22Rv1 (cell line): ENCODE measurements at regions not wholly inside any gene's neighbourhood (a gene's known extent, or its start where the extent isn't known, plus 50 kb on each side); places are given as distances from the start of the nearest gene placed in this dataset.

ENCODE experiments used
- CTCF ChIP-seq: fragments of 450-650 bp; IDR thresholded peaks from 2 replicates; pipeline ENCODE4 v1.5.1; 2017; ENCODE audit warnings: mild to moderate bottlenecking
- ZFX ChIP-seq: fragments of 450-650 bp; IDR thresholded peaks from 2 replicates; pipeline ENCODE4 v1.6.1; 2017; ENCODE audit warnings: antibody characterized with exemption, borderline replicate concordance

- TF ChIP-seq CTCF, result no peak
- no peak for TF ChIP-seq ZFX
These were observed 157.4 kb upstream of the PUM3 start for GRCh38 chr9:3001311-3001710.
